HG03135 (cell line): ENCODE measurements at regions not wholly inside any gene's neighbourhood (a gene's known extent, or its start where the extent isn't known, plus 50 kb on each side); places are given as distances from the start of the nearest gene placed in this dataset.
"Not testable (repeated sequence)": the region's sequence is repeated elsewhere in the genome, so short reads cannot be mapped to it uniquely, and the experiment has no call there.

Source experiments
- ATAC-seq: cut with Tn5 transposase; IDR thresholded peaks from one replicate; pipeline ENCODE4 v1.9.1; 2021; ENCODE audit warnings: mild to moderate bottlenecking, moderate library complexity; ENCODE audit not compliant: unreplicated experiment

DNA sequence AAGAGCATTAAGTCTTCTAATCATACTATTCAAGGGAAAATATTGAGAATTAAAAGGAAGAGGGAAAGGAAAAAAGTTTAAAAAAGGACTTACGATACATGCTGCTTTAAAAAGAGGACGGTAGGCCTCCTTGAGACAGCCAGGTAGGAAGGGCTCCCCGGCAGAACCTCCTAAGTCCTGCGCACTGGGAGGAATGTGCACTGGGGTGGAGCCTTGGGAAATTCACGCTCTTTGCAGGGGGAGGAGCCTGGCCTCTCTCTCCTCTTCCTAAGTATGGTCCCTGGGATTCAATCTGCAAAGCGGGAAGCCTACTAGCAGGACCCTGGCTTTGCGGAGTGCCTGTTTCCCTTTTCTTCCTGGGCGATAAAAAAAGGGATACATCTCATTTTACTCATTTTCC is 553.0 kb downstream of the RPS29 start:
- no peak for ATAC-seq

DNA sequence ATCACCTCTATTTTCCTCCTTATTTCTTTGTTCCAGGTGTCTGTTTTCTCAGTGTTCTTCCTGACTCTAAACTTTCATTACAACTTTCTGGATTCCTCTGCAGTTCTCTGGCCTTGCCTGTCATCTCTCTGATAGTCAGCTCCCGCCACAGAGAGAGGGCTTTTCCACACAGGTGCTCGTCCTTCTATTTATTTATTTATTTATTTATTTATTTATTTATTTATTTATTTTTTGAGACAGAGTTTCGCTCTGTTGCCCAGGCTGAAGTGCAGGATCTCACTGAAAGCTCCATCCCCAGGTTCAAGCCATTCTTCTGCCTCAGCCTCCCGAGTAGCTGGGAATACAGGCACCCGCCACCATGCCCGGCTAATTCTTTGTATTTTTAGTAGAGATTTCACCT is 554.5 kb downstream of the RPS29 start:
- not testable (repeated sequence) for ATAC-seq

DNA sequence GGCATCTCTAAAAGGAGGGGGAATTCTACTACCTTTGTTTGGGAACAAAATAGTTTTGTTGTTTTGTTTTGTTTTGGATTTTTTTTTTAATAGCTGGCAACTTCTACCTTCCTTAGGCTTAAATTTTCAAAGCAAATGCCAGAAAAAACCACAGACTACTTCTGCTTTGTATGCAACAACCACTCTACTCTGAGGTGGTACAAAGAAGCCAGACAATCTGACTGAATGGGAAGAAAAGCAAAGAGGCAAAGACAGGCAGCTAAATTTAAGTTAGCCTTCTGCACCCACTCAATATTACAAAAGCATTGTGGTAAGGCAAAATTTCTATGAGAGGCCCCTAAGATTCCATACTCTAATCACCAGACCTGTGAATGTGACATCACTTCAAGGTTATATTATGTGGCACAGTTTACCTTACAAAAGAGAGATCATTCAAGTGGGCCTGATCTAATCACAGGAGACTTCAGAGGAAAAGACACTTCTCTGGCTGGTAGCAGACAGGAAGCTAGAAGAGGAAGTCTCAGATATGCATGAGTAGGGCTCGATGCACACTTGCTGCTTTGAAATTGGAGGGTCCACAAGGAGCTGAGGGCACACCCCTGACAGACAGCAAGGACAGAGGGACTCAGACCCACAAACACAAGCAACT is 566.6 kb downstream of the RPS29 start:
- ATAC-seq: peak; percentile 63

DNA sequence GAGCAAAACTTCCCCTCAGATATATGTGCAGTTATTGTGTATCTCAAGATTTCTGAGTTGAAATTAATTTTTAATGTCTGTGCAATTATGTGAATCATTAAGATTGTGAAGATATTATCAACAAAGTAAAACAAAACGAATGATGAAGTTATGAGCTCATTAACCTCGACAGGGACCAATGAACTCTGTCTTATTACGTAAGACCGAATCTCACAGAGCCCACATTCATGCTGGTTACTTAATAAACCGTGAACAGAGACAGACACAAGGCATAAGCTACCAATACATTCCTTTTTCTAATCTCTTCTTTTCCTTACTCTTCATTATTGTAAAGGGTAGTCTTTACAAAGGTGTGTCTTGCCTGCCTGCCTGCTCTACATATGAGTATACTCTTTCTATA is 568.7 kb downstream of the RPS29 start:
- ATAC-seq: no peak

DNA sequence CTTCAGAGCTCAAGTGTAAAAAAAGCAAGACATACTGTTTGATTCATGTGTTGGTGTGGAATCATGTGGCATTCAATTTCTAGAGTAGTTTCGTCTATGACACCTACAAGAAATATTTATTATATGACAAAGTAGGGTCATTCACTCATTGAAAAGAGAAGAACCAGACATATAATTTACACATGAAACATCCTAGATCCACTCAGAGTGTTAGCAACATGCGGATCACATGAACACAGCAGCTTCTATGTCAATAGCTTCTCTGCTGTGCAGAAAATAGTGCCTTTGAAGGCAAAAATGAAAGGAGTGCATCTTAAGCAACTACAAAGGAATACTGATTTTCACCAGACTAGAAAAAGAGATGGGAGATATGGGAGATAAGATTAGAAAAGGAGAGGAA is 569.8 kb downstream of the RPS29 start:
- no peak for ATAC-seq

DNA sequence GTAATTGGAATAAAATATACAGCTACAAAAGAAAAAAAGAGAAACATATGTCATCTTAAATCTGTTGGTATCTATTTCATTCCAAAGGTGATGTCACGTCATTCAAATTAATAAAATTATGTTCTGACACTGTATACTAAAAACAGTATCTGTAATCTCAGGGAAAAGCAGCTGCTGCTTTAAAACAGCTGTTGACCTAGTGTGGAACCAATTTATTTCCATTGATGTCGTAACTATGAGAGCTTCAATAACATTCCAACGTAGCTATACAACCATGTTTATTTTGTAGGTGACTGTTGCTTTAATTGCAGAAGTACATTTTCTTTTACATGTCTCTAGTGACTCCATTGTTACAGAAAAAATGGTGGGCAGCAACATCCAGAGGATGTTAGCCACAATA is 571.7 kb downstream of the RPS29 start:
- ATAC-seq: no peak

DNA sequence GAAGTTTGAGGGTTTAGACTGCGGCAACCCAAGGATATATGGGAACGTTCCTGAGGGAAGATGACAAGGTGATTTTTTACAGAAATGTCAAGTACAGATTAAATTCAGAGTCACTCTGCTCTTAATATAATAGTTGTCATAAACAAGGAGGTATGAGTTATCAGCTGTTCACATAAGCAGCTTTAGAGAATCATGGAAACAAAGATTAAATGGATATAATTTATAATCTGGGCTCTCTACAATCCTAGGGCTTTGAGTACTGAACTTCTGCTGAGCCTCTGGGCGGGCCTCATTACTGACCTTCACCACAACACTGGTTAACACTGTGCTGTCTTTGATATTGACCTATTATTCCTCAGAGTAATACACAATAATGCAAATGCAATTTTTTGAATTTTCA is 577.8 kb downstream of the RPS29 start:
- ATAC-seq: no peak

DNA sequence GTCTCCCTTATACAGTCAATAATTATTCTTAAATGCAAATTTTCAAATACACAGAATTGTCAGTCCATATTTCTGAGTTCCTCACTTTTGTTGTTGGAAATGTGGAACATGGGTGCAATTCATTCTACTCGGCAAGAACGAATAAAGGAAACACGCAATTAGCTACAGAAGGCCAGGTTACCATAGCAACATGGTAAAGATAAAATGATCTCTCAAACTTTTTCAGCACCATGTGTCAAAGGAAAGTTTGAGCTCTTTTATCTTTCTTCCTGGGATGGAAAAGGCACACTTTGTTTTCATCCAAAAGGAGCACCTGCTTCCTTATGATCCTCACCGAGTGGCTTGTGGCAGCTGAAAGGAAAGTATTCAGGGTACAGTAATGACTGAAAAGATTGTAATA is 595.0 kb downstream of the RPS29 start:
- no peak for ATAC-seq

DNA sequence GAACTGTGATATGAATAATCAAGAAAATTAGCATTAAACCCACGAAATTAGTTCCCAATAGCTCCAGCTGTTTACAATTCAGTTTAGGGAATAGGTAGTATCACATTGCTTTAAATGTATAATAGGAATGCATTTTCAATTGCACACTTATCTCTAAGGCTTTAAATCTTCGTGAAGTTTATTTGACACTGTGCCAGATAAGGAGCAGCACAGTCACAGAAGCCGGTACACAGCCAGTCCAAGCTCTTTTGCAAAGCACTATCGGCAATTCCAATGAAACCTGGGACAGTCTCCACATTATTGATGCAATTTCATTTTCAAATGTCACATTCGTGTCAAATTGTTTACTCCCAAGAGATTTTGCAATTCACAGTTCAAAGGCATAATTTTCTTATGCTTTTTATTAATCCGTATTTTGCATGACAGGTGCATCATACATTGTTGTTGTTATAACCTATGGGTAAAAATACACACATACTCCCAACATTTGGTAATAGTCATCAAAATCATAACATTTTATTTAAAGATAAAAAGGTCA is 602.8 kb downstream of the RPS29 start:
- no peak for ATAC-seq

DNA sequence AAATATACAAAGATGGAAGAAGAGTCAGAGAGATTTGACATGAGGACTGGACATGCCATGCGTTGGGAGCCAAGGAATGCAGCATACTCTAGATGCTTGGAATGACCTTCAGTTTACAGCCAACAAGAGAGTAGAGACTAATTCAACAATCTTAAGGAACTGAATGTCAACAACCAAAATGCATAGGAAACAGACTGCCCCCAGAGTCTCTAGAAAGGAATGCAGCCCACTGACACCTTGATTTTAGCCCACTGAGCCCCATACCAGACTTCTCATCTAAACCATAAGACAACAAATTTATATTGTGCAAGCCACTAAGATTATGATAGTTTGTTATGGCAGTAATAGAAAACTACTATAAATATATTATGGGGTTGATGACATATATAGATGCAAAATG is 611.2 kb downstream of the RPS29 start:
- no peak for ATAC-seq

DNA sequence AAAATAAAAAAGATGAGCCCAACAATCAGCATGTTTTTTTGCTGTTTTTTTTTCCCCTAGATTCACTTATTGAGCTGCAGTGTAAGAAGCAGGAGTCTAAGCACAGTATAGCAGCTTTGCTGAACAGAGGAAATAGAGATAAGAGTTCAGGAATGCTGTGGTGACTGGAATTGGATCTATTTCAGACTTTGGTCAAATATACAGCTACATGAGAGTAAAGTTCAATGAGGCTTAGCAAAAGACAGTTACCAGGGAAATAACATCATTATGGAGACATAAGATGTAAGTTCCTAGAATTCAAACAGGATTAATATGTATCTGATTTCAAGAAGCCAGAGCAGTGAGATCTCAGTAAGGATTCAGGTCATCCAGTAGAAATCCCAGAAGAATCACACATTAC is 613.0 kb downstream of the RPS29 start:
- no peak for ATAC-seq

DNA sequence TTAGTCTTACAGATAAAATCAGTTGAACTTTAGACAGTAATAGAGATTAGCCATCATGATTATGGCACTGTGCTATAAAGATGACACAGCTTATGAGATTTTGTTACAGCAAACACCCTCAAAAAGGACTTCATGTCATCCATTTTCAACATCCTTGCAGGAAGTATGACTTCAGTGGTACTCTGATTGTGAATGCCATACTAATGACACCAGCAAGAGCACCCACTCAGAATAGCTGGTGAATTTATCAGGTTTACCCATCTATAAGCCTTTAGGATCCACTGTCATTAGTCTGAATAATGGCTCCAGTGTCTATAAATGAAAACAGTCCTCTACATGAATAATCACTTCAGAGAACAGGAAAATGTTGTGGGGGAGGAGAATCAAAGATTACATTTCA is 615.2 kb downstream of the RPS29 start:
- no peak for ATAC-seq

DNA sequence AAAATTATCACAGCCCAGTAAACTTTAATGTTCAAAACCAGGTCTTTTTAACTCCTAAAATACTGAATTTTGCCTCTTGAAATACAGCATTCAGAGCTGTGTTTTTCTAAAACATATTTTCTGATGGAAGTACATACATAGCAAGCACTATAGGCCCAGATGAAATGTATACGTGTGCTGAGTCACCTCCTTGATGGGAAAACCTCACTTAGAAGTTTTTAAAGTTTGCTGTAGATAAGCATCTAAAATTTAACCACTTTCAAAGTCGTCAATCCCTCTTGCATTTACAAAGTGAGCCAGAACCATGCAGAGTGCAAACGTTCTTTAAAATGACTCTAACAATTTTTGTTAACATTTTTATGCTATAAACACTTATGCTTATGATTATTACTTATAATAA is 618.8 kb downstream of the RPS29 start:
- no peak for ATAC-seq

DNA sequence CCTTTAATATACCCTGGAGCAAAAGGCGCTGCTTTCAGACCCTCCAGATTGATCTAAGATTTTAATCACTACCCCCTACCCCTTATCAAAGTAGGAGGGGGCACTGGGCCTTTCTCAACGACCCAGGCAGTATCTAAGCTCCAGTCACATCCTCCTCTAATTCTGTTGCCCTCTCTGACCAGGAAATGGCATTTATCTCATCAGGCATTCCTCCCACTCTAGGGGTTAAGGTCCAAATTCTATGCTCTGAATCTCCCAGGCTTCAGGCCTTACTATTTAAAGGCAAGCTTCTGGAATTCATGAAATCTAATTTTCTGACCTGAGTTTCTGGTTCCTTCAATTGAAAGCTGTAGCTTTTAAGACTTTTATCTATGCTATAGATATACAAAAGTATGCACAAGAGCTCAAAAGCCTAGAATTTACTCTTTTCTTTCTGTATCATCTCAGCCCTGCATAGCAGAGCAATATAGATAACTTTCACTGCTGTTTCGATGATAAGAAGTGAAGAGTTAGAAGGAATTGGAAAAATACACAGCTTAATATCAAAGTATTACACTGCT is 622.9 kb downstream of the RPS29 start:
- ATAC-seq: no peak

DNA sequence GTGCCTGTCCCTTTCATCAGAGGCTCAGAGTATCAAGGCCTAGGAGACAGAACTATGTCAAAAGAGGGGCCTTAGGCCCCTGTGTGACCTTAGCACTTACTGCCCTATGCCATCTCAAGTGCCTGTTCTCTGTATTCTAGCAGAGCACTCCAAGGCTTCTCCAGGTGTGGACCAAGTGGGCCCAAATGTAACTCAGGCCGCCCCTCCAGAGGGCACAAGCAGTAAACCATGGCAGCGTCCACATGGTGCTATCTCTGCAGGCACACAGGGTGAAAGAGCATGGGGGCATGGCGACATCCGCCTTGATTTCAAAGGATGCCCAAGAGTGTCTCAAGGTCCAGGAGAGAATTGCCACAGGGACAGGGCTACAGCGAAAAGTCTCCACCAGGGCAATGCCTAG is 628.7 kb downstream of the RPS29 start:
- ATAC-seq: no peak

DNA sequence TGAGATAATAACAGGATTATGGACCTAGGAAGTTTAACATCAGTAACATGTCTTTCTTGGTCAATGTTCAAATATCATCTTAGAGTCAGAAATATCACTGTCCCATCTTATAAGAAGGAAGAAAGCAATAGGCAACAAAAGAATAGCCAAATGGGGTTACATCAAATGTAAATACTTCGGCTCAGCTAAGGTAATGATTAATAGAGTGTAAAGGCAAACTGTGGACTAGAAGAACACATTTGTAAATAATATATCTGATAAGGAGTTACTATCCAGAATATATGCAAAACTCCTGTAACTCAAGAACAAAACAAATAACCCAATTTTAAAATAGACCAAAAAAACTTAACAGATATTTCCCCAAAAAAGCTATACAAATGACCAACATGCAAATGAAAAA is 630.3 kb downstream of the RPS29 start:
- no peak for ATAC-seq

DNA sequence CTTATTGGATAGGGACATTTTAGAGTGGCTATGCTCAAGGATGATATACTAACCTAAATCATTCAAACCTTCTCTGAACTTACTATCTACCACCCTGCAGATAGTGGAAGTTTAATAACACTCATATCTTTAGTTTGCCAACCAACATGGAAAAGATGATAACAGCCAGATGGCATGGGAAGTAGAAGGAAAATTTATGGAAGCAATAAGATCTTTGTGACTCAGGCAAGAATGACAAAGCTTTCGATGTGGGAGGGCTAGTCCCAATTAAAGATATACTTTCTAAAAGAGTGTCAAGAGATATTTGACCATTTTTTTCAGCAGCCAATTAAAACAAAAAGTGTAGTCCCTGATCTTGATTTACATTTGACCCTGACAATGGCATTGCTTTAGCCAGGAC is 631.7 kb downstream of the RPS29 start:
- no peak for ATAC-seq

DNA sequence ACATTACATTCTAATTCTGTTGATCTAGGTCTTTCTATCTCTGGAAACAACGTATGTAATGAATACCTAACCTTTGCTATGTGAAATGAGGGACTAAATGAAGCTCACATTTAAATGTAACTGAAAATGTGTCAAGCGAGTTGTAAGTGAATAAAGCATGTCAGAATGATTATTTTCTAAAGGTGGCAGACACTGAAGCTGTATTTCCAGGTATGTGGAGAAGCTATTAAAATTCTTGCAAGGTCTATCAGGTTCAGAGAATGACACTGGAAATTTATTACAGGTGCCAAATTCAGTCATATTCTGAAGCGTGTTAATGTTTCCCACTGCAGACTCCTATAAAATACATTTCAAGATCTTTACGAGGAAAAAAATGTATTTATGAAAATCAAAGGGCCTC is 641.4 kb downstream of the RPS29 start:
- ATAC-seq: no peak

DNA sequence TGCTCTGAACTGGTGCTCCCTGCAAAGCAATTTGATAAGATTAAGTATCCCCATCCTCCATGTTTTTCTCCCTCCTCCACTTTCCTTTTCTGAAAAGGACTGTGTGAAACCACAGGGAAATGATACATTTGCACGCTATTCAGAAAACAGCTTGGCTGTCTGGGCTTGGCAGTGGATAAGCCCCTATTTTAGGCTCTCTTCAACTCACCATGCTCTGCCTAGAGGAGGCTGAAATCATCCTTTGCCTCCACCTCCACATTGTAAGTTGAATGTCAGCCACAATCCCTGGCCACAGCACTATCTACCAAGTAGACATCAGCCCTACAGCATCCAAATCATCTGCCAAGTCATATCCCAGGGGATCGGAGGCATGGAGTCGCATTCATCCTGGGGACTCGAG is 642.3 kb downstream of the RPS29 start:
- no peak for ATAC-seq

DNA sequence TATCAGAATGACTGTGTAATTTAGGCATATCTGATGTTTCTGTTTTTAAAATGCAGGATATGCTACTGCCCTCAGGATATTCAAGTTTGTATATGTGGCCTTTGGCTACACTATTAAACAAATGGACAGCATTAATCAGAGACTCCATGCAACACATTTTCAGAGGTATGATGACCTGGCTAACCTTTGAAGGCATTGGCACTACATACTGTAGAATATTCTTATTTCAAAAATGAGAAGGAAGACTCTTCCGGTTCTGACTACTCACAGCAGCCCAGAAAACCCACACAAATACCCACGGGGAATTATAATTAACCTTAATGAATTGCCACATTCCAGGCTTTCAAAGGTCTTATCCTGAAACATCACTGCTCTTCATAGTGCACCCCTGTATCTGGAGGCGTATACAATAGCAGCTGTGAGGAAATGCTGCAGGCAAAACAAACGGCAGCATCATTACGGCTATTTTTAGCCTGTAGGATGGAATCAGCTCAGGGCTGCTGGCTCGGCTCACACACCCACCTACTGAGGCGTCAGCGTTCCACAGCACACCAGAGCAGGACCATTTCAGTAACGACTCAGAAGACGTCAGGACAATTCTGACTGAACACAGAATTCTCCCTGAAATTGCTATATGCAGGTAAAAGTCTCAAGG is 648.5 kb downstream of the RPS29 start:
- no peak for ATAC-seq

DNA sequence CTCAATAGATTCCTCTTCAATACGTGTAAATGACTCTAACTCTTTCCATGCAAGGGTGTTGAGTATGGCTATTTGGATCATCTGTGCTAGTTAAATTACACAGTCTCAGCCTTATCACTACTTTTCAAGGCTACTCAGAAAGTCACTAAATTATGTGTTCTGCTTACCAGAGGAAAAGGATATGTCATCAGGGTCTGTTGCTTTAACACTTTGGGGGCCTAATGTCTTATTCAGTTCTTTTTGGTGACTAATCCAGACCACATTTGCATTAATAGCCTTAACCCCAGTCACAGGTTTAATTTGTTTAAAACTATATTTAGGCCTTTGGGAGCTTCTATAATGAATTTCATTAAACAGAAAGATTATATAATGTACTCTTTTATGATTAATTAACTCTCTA is 649.3 kb downstream of the RPS29 start:
- ATAC-seq: no peak

DNA sequence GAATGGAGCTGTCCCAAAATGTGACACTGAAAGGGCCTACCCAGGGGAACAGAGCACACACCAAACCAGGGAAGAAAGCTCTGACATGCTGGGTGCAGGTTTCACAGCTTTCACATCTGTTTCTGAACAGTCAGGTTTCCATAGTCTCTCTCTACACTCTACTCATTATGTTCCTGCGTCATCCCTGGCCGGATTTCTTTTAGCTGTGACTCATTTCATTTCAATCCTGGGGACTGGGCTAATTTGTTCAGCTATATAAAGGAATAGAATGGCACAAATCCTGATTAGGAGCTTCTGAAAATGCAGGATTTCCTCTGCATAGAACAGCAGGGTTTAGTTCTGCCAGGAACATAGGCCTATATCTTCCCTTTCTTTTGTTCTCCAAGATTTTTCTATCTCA is 649.8 kb downstream of the RPS29 start:
- no peak for ATAC-seq

DNA sequence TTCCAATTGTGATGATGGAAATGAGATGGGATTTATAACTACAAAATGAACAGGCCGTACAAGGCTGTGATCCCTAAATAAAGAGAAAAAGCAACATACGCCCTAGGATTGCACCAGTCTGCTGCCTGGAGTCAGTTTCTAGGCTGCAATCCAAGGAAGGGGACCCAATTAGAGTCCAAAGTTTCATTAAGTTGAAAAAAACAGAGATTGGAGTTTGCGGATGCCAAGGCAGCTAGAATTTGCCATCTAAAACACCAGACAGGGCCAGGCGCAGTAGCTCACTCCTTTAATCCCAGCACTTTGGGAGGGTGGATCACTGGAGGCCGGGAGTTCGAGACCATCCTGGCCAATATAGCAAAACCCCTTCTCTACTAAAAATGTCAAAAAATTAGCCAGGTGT is 661.0 kb downstream of the RPS29 start:
- no peak for ATAC-seq
